Ishikawa (cell line): ENCODE measurements at regions not wholly inside any gene's neighbourhood (a gene's known extent, or its start where the extent isn't known, plus 50 kb on each side); places are given as distances from the start of the nearest gene placed in this dataset.

Experiments used
- CEBPB ChIP-seq: IDR thresholded peaks from 2 replicates; pipeline ENCODE4 v1.6.1; 2012
- CREB1 ChIP-seq: IDR thresholded peaks from 2 replicates; pipeline ENCODE4 v1.6.1; 2012; ENCODE audit warnings: low read depth
- EGR1 ChIP-seq: IDR thresholded peaks from 2 replicates; pipeline ENCODE4 v1.6.1; 2012
- EP300 ChIP-seq: IDR thresholded peaks from 2 replicates; pipeline ENCODE4 v1.6.1; 2012; ENCODE audit warnings: borderline replicate concordance
- FOXM1 ChIP-seq: IDR thresholded peaks from 2 replicates; pipeline ENCODE4 v1.6.1; 2012; ENCODE audit warnings: low read depth, borderline replicate concordance
- RAD21 ChIP-seq: IDR thresholded peaks from 2 replicates; pipeline ENCODE4 v1.6.1; 2012; ENCODE audit warnings: low read depth
- TAF1 ChIP-seq: IDR thresholded peaks from 2 replicates; pipeline ENCODE4 v1.6.1; 2012; ENCODE audit warnings: low read depth, mild to moderate bottlenecking
- TCF12 ChIP-seq: IDR thresholded peaks from 2 replicates; pipeline ENCODE4 v1.6.1; 2012; ENCODE audit warnings: low read depth
- TEAD4 ChIP-seq: IDR thresholded peaks from 2 replicates; pipeline ENCODE4 v1.6.1; 2012
- YY1 ChIP-seq: IDR thresholded peaks from 2 replicates; pipeline ENCODE4 v1.6.1; 2012; ENCODE audit warnings: low read depth
- ZBTB7A ChIP-seq: IDR thresholded peaks from 2 replicates; pipeline ENCODE4 v1.6.1; 2012; ENCODE audit warnings: low read depth
- TF ChIP-seq, protein P1 (sequence below): IDR thresholded peaks from 2 replicates; pipeline ENCODE4 v1.6.1; 2012
- TF ChIP-seq, protein P2 (sequence below): IDR thresholded peaks from 2 replicates; pipeline ENCODE4 v1.6.1; 2012; ENCODE audit warnings: low read depth, mild to moderate bottlenecking

GRCh38 chr4:177191991-177192390 is 117.7 kb upstream of the NEIL3 start:
- TF ChIP-seq CEBPB (no peak), EP300 (no peak), EGR1 (no peak), RAD21 (no peak), TAF1 (no peak), YY1 (no peak), ZBTB7A (no peak), TEAD4 (no peak), TCF12 (no peak), FOXM1 (no peak), CREB1 (no peak)
- TF ChIP-seq, protein P1, sequence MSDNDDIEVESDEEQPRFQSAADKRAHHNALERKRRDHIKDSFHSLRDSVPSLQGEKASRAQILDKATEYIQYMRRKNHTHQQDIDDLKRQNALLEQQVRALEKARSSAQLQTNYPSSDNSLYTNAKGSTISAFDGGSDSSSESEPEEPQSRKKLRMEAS, result no peak
- TF ChIP-seq, protein P2, sequence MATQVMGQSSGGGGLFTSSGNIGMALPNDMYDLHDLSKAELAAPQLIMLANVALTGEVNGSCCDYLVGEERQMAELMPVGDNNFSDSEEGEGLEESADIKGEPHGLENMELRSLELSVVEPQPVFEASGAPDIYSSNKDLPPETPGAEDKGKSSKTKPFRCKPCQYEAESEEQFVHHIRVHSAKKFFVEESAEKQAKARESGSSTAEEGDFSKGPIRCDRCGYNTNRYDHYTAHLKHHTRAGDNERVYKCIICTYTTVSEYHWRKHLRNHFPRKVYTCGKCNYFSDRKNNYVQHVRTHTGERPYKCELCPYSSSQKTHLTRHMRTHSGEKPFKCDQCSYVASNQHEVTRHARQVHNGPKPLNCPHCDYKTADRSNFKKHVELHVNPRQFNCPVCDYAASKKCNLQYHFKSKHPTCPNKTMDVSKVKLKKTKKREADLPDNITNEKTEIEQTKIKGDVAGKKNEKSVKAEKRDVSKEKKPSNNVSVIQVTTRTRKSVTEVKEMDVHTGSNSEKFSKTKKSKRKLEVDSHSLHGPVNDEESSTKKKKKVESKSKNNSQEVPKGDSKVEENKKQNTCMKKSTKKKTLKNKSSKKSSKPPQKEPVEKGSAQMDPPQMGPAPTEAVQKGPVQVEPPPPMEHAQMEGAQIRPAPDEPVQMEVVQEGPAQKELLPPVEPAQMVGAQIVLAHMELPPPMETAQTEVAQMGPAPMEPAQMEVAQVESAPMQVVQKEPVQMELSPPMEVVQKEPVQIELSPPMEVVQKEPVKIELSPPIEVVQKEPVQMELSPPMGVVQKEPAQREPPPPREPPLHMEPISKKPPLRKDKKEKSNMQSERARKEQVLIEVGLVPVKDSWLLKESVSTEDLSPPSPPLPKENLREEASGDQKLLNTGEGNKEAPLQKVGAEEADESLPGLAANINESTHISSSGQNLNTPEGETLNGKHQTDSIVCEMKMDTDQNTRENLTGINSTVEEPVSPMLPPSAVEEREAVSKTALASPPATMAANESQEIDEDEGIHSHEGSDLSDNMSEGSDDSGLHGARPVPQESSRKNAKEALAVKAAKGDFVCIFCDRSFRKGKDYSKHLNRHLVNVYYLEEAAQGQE, result no peak
